NOMO-1 (cell line): ENCODE measurements at regions not wholly inside any gene's neighbourhood (a gene's known extent, or its start where the extent isn't known, plus 50 kb on each side); places are given as distances from the start of the nearest gene placed in this dataset.
"Not testable (repeated sequence)": the region's sequence is repeated elsewhere in the genome, so short reads cannot be mapped to it uniquely, and the experiment has no call there.

Source experiments
- DNase-seq, 2 experiments: peaks; one replicate each; lab custom pipeline; 2025; ENCODE audit not compliant: unreplicated experiment in 2 of 2; lab: John Stamatoyannopoulos, UW

DNA sequence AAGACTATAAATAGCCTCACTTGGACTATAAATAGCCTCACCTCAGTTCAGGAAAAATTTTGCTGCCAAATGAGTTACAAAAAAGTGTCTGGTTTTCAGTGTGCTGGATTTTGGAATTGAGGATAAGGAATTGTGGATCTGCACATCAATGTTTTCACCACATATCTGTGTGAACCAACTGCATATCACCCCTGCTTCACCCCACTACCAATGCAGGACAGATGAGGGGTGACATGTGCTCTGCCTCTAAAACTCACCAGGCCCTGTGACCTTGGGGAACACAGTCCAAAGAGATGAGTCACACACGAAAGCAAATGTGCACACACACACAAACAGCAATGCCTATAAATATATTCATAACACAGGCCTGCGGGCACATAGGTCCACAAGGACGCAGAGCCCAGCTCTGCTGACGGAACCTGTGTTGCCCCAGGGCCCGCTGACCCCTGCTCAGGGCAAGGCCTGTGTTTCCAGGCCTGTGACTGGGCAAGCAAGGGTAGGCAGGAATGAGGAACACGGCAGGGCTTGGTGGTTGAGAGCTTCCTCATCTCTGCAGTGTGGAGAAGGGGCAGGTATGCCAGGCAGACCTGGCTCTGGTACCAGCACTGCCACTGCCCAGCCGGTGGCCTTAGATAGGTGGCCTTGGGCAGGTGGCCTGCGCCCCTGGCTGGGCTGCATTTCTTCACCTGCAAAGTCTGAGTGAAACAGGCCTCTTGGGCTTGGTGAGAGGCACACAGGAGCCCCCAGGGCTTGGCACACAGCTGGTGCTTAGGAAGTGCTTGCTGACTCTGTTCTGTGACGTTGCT lies 82.4 kb downstream of the ARL6IP4 start:
- peak; percentile 42 to 67 for DNase-seq

DNA sequence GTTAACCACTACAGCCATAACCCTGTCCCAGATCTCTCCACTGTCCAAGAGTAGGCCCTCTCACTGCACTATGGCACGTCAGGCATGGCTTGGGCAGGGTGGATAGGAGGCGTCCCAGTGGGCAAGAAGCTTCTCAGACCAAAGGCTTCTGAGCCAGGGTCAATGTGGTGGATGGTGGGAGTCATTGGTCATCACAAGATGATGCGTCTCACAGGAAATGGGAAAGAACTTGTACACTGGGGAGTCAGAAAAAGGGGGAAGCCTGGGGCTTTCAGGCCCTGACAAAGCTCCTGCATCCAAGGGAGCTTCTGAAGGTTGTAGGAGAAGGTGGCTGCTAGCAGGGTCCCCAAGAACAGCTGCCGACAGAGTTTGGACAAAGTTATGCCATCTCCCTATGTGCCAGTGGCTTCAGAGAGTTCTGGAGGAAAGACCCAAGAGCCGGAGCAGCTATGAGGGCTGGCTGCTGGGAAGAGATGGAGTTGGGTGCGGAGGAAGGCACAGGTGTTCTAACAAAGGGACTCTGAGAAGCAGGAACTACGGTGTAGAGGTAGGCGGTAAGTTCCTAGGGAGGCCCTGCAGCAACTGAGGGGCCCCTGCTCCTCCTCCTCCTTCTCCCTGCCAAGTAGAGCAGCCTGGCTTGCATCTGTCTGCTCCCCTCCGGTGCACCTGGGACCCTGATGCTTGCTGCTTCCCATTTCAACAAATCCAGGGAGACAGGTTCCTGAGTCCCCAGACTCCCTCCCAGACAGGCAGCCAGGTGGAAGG lies 81.1 kb downstream of the ARL6IP4 start:
- no peak for DNase-seq

DNA sequence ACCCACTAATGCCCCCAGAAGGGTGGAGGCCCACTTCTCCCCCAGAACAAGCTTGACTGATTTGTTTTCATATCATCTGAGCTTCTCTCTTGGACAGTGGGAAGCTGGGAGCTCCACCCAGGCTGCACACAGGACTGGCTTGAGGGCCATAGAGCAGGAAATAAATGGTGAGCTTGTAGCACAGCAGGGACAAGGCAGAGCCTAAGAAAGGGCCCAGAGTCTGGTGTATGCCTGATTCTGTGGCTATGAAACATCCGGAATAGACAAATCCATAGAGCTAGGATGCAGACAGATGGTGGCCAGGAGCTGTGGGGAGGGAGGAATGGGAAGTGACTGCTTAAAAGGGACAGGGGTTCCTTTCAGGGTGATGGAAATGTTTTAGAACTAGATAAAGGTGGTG lies 79.0 kb downstream of the ARL6IP4 start:
- no peak for DNase-seq

DNA sequence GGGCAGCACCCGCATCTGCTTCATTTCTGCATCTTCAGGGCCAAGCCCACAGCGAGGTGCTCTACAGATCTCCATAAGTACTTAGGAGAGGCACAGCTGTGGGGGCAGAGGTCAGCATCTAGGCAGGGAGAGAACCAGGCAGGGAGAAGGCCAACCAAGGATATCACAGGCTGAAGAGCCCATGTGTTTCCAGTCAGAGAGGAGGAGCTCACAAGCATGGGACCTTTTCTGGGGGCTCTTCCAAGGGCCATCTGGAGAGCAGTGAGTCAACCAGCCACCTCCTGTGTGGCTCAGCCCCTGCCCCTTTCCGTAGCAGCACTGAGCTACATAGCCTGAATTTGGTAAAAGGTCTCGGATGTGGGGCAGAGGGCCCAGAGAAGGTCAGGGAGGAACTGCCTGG lies 78.5 kb downstream of the ARL6IP4 start:
- DNase-seq = no peak

DNA sequence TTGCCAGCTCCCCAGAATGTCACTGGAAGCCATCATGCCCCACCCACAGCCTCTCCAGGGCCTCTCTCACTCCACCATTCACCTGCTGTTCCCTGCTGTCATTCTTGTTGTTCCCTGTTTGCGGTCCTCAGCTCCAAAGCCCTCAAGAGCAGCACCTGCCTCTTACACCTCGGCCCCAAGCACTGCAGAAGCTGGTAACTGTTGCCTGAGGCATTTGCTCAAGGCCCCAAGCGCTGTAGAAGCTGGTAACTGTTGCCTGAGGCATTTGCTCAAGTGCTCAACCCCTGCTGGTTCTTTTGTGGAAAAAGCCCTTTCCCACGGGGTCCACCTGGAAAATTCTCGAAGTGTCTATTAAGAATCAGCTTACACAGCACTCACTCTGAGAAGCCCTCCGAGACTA lies 78.0 kb downstream of the ARL6IP4 start:
- DNase-seq = no peak

DNA sequence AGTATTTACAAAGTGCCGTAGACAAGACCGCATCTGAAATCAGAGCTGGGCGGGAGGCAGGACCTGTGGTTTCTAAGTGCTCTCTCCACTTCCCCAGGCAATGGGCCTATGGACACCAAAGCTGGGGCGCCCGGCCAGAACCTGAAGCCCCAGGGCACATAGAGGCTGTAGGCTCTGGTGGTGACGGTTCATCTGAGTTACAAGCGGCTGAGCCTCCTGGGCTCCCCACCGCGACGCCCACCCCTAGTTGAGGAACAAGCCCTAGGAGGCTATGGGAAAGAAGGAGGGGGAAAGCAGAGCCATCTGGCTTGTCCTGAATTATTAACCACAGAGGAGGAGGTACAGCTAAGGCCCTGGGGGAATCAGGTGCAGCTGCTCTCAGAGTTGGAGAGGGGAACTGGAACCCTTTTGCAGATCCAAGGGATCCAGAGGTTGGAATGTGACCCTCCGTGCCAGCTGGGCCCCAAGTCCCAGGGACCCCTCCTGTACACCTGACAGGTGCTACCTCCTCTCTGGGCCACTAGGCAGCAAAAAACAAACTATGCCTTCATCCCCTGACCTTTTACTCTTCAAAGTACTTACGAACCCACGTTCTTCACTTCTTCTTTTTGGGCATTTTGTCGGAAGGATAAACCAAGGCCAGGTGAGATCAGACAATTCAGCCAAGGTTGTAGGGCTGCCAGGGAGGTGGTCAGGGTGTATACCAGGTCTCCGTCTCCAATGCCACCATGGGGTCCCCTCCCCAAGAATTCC lies 77.2 kb downstream of the ARL6IP4 start:
- DNase-seq = no peak

DNA sequence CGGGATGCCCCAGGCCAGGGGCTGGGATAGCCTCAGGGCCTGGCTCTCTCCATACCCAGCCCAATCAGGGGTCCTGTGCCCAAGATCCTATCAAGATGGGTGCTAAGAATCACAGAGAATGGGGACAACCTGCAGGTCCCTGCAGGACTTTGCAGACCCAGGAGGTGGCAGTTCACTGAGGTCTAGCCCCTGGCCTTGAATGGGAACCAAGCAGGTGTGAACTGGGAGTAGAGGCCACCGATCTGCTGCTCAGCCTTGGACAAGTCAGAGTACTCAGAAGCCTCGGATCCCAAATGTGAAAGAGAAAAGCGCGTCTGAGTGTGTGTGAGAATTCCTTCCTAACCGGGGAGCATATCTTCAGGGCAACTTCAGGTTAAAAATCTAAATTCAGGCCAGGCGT lies 76.2 kb downstream of the ARL6IP4 start:
- DNase-seq = no peak

DNA sequence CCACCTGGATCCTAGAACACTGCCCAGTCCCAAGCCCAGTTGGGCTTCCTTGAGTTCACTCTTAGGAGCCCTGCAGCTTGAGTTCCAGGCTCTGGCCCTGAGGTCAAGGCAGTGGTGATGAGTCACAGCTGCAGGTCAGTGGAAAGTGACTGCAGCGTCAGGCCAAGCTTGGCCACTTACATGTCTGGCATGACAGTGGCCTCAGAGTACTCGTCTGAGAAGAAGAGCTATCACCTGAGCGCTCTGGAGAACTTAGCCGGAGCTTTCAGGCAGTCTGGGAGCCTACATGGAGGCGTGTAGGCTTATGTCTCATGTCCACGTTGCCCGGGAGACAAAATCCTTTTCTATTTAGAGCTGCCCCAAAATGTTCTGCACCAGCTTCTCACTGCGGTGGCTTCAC lies 75.6 kb downstream of the ARL6IP4 start:
- DNase-seq = no peak

DNA sequence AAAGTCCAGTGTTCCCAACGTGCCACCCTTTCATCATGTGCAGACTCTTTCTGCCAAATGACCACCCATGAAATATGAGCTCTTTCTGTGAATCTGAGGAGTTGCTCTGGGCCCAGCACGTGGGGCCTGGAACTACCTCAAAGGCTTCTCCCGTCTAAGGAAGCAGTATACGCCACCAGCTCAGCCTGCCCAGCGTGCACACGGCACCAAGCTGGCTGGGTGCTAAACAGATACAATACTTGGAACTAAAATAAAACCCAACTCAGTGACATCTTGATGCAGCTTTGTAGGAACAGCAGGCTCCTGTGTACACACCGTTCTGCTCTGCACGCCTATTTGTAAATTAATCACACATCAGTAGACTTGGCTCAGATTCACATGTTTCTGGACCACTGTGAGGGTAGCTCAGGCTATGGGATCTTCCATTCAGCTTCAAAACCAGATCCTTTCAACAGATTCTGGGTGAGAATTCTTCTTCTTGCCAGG lies 74.8 kb downstream of the ARL6IP4 start:
- no peak for DNase-seq

DNA sequence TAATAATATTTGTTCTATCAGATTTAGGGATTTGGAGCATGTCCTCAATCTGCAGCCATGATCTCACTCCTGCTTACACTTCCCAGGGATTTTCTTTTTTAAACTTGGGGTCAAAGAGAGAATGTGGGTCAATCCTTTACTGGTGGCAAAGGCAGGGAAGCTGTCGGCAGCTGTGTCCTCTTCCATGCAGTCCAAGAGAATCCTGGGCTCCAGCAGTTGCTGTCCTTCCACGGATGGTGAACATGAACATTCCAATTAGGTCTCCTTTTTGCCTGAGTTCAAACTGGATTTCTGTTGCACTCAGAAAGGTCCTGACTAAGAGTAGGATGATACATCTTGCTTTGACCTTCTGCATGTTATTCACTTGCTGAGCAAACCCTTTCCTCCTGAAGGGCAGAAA lies 73.9 kb downstream of the ARL6IP4 start:
- no peak for DNase-seq

DNA sequence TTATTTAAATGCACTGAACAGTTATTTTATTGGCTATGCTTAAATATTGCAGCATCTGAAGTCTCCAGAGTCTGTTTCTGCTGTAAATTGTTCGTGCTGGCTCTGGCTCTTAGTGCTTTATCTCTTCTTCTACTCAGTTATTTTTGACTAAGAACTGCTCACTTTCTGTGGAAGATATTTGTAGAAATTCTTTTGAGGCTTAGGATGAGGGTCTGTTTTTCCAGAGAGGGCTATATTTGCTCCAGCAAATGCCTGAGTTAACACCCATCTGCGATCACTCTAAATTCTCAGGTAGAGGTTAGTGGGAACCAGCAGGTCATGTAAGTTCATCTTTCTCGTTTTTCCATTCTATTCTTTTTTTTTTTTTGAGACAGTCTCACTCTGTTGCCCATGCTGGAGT lies 71.1 kb downstream of the ARL6IP4 start:
- no peak for DNase-seq

DNA sequence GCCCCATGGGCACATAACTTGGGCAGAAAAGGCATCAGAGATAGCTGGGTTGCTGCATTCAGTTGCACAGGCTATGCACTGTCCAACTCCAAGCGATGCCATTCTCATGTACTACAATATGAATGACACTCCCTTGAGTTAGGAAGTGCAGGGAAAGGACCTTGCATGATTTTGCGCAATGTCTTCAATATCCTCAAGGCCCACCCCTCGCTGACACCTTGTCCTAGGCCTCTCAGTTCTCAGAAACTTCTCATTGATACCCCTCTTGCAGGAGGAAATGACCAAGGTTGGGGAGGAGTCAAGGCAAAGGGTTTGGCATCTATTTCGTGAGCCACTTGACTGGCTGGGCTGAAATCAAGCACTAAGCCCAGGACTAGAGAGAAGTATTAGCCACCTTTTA lies 70.4 kb downstream of the ARL6IP4 start:
- DNase-seq = no peak

DNA sequence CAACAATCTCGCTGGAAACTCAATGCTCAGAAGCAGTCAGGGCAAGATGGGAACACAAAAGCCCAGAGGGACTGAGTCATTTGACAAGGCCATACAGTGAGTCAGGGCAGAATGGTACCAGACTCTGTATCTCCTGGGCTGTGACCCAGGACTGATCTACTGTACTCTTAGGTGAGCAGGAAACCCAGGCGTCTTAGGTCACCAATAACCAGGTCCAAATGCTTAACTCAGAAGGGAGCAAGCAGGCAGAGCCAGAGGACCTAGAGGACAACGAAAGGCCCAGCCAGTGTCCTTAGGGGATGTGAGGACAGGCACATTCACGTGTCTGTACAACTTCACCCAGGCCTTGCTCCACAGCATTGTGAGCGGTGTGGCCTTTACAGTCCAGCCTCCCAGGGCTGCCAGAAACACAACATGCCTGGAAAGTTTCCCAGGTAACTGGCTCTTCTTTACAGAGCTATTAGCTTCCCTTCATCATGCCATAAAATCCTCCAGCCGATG lies 69.9 kb downstream of the ARL6IP4 start:
- no peak for DNase-seq

DNA sequence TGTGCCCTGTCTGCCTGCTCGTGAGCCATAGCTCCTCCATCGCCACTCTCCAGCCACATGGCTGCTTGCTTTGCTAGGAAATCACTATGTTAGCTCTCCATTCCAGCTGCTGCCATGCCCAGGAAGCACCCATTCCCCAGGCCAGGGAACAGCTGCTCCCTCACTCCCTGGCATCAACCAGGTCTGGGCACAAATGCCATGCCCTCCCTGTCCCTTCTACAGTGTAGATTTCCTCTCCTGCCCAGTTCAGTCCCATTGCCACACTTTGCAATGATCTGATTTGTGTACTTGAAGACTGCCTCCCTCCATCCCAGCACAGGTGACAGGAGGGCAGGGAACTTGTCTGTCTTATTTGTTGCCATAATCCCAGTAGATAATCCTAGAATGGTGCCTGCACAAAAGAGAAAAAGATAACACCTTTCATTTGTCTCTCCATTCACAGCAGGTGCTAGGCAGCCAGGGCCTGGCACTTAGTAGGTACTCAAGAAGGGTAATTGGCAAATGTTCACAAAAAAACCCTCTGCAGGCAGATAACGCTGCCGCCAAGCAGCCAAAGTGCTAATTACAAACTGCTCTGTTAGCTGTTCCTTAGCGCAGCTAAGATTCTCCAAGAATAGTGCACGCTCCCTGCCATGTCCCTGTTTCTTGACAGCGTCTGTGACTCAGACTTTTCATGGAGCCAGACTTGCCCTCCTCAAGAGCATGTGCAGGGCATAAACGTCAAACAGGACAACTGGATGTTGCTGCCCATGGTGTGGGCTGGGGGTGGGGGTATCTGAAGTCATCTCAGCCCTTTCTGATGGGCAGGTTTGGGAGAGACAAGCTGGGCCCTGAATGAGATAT lies 69.1 kb downstream of the ARL6IP4 start:
- no peak for DNase-seq

DNA sequence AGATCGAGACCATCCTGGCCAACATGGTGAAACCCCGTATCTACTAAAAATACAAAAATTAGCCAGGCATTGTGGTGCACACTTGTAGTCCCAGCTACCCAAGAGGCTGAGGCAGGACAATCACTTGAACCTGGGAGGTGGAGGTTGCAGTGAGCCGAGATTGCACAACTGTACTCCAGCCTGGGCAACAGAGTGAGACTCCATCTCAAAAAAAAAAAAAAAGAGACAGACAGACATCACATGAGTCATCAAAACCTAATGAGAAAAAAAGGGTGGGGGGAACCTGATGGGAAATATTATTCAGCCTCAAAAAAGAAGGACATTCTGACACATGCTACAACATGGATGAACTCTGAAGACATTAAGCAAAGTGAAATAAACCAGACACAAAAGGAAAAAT lies 67.4 kb downstream of the ARL6IP4 start:
- not testable (repeated sequence) for DNase-seq

DNA sequence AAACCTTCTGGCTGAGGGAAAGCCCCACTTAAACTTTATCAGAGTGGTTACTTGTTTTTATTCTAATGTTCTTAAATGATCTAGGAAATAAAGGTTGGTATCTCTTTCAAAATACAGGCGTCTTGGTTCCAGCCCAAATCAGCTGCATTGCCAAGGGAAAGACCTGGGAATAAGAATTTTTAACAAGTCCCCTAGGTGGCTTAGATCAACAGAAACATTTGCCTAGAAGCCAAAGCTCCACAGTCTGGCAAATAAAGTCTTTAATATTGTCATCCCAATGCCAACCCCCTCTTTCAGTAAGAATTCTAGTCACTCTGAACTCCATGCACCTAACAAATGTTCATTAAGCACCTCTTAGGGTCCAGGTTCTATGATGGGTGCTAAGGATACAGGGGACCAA lies 66.8 kb downstream of the ARL6IP4 start:
- no peak for DNase-seq

DNA sequence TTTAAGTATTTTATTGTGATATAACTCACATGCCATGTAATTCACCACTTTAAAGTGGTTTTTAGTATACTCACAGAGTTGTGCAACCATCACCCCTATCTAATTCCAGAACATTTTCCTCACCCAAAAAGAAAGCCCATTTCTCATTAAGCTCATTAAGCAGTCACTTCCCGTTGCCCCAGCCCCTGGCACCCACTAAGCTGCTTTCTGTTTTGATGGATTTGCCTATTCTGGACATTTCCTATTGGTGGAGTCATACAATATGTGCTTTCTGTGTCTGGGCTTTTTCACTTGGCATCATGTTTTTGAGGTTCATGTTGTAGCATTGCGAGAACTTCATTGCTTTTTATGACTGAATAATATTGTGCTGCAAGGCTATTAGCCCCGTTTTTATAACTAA lies 66.0 kb downstream of the ARL6IP4 start:
- DNase-seq = no peak

DNA sequence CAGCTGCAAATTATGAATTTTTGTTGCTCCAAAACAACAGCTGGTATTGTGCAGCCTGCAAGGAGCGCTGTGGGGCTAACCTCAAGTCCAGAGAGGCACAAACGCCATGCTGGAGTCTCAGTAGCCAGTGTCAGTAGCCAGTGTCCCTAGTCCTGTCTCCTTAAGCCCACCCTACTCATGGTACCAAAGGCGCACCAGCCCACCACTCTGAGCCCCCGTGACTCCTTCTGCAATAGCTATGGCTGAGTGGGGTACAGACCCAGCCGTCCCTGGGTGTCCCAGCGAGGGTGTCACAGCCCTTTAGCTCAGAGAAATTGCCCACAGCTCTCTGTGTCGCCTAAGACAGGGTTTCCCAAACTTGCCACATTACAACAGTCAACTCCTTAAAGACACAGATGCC lies 65.2 kb downstream of the ARL6IP4 start:
- no peak for DNase-seq

DNA sequence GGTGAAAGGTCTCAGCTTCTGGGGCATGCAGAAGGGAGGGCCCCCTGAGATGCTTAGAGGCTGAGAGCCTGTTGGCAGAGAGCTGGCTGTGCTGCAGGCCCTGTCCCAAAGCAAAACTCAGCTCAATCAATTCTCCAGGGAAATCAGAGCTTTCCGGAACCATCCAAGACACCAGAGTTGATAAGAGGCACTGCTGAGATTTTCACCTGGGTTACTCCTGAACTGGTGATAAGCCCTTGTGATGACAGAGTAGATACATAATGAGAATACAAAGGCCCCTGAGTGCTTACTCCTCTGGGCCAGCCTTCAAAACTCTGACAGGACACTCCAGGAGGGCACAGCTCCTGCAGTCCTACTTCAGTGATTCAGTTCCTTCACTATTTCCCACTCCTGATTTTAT lies 63.9 kb downstream of the ARL6IP4 start:
- DNase-seq = no peak

DNA sequence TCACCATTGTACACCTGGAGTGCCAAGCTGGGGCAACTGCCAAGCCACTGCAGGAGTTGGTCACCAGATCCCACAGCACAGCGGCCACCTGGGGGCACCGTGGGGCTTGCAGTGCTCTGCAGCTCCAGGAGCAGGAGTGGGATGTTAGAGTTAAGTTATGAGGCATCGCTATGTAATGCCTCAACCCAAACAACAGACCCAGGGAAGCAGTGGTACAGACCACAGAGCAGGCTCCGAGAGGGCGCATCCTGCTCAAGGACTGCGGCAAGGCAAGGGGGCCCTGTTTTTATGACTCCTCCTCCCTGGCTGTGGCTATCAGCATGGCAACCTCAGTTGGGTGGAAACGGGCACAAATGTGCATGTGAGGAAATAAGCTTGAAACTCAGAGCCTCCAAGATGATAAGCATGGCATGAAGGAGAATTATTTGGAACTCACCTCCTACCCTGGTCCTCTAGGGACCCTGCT lies 63.1 kb downstream of the ARL6IP4 start:
- peak; percentile 41 to 56 for DNase-seq
